Activated CD4-positive, CD25-positive, alpha-beta regulatory T cell treated with anti-CD3 and anti-CD28 coated beads, Interleukin-2, amount 50 U/mL, for 16 hours (primary cell): ENCODE measurements at regions not wholly inside any gene's neighbourhood (a gene's known extent, or its start where the extent isn't known, plus 50 kb on each side); places are given as distances from the start of the nearest gene placed in this dataset.
A peak's percentile ranks its signal among the peaks of the same experiment; 100 is the strongest.
"Not testable (repeated sequence)": the region's sequence is repeated elsewhere in the genome, so short reads cannot be mapped to it uniquely, and the experiment has no call there.

ENCODE experiments used
- DNase-seq: peaks from one replicate; pipeline ENCODE4 v3.0.0-alpha.2; 2020; ENCODE audit warnings: low read depth, low spot score

GRCh38 chr10:95137990-95138625 is 55.9 kb upstream of the ACSM6 start:
- DNase-seq, result not testable (repeated sequence)

DNA sequence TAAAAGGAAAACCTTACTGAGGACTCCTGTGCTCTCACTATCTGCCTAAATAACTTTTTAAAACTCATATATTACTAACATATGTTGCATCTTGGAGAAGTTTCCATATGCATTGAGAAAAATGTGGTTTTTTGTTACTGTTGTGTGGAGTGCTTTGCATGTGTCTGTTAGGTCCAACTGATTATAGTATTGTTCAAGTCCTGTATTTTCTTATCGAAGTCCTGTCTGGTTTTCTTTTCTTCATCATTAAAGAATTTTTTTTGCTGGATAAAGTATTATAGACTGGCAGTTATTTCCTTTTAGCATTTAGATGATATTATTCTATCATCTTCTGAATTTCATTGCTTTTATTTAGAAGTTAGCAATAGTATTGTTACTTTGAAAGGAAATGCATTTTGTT is 59.5 kb upstream of the ACSM6 start:
- DNase-seq, result no peak

- no peak for DNase-seq
Measured at GRCh38 chr10:95133997-95134396, 60.0 kb upstream of the ACSM6 start.

DNA sequence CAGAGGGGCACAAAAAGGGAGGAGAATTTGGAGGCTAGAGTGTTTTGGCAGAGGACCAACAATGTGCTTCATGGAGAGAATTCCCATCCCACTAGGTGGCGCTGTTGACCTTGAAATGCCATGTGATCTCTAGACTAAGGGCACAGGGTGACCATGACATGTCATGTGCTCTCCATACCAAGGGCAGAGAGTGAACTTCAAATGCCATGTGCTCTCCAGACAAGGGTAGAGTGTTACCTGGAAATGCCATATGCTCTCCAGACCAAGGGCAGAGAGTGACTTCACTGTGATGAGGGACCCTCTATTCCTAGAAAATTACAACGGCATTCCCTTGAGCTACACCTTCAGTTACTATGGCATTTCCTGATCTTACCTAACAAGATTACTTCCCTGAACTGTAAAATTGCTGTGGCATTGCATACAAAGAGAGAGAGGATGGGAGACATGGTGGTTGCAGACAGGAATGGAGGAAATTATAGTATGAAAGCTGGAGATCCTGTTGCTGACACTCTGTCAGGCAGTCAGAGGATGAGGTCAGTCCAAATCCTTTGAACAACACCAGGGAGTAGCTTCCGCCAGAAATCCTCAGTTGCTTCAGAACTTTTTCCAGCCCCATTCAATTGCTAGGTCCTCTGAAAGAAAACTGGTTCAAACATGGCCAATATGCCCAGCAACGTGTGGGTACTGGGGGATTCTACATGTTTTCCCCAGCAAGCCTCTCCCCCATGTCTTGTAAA is 60.9 kb upstream of the ACSM6 start:
- DNase-seq, result peak; percentile 11

- not testable (repeated sequence) for DNase-seq
Measured at GRCh38 chr10:95130429-95130828, 61.1 kb upstream of the CYP2C8 start.

GRCh38 chr10:95125582-95125981 is 56.3 kb upstream of the CYP2C8 start:
- DNase-seq, result no peak

- no peak for DNase-seq
Measured at GRCh38 chr10:95122736-95123135, 53.4 kb upstream of the CYP2C8 start.

DNA sequence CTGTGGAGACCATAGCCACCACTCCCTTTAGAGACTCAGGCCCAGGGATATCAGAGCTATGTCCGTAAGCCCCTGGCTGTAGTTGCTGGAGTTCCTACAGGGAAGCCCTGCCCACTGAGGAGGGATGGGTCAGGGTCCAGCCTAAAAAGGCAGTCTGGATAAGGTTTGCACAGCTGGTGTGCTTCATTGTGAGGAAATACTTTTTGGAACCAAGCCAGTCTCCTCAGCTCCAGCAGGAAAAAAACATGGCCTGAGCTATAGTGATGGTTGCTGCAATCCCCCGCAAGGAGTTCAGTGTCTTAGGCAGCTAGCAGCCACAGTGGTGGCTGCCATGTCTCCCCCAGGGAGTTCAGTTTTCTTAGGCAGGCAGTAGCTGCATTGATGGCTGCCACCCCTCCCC is 52.6 kb upstream of the CYP2C8 start:
- DNase-seq, result no peak
